ENCODE measurements at regions not wholly inside any gene's neighbourhood (a gene's known extent, or its start where the extent isn't known, plus 50 kb on each side); places are given as distances from the start of the nearest gene placed in this dataset.

- TF ChIP-seq POLR2AphosphoS5 (IDR thresholded peaks at IDR 0.05; ENCODE audit: borderline replicate concordance, low read depth, low read length) (no peak), EZH2 (IDR thresholded peaks at IDR 0.05) (no peak)
Measured at GRCh38 chr16:52928955-52929354, 123.7 kb downstream of the CHD9NB start.
